Activated CD4-positive, alpha-beta T cell treated with anti-CD3 and anti-CD28 coated beads for 24 hours (primary cell): ENCODE measurements at regions not wholly inside any gene's neighbourhood (a gene's known extent, or its start where the extent isn't known, plus 50 kb on each side); places are given as distances from the start of the nearest gene placed in this dataset.
"Not testable (repeated sequence)": the region's sequence is repeated elsewhere in the genome, so short reads cannot be mapped to it uniquely, and the experiment has no call there.

Experiments
- DNase-seq, 2 donors: peaks; one replicate each; pipeline ENCODE4 v3.0.0-alpha.2; 2020; ENCODE audit warnings: low read depth in 2 of 2

GRCh38 chr3:150242220-150242936 is 165.7 kb upstream of the TSC22D2 start:
- no peak for DNase-seq

- DNase-seq = no peak
These were observed 167.2 kb upstream of the TSC22D2 start for GRCh38 chr3:150240891-150241290.

- no peak for DNase-seq
These were observed 168.3 kb upstream of the TSC22D2 start for GRCh38 chr3:150239766-150240165.

- DNase-seq = no peak
These were observed 169.0 kb upstream of the TSC22D2 start for GRCh38 chr3:150238995-150239619.

- DNase-seq = no peak
These were observed 169.9 kb upstream of the TSC22D2 start for GRCh38 chr3:150238048-150238802.

GRCh38 chr3:150237490-150237889 is 170.6 kb upstream of the TSC22D2 start:
- DNase-seq = no peak

GRCh38 chr3:150236316-150237082 is 171.6 kb upstream of the TSC22D2 start:
- no peak for DNase-seq

- DNase-seq = no peak
These were observed 172.3 kb upstream of the TSC22D2 start for GRCh38 chr3:150235799-150236198.

- DNase-seq = no peak
These were observed 175.1 kb upstream of the TSC22D2 start for GRCh38 chr3:150232992-150233451.

- no peak for DNase-seq
These were observed 178.1 kb upstream of the TSC22D2 start for GRCh38 chr3:150230037-150230436.

GRCh38 chr3:150228626-150229025 is 179.5 kb upstream of the TSC22D2 start:
- DNase-seq = not testable (repeated sequence)

- DNase-seq = peak; percentile 1 to 8
These were observed 180.3 kb upstream of the TSC22D2 start for GRCh38 chr3:150227839-150228238.

- DNase-seq = no peak
These were observed 182.1 kb upstream of the TSC22D2 start for GRCh38 chr3:150225986-150226385.

- no peak for DNase-seq
These were observed 184.5 kb upstream of the TSC22D2 start for GRCh38 chr3:150223558-150223957.

GRCh38 chr3:150222691-150223489 is 185.2 kb upstream of the TSC22D2 start:
- DNase-seq = no peak

GRCh38 chr3:150221904-150222523 is 186.1 kb upstream of the TSC22D2 start:
- no peak for DNase-seq

- no peak for DNase-seq
These were observed 187.3 kb upstream of the TSC22D2 start for GRCh38 chr3:150220799-150221198.

GRCh38 chr3:150220041-150220440 is 188.1 kb upstream of the TSC22D2 start:
- no peak for DNase-seq

- DNase-seq = no peak
These were observed 189.3 kb upstream of the TSC22D2 start for GRCh38 chr3:150218841-150219240.

GRCh38 chr3:150218236-150218635 is 189.9 kb upstream of the TSC22D2 start:
- DNase-seq = no peak

- no peak for DNase-seq
These were observed 190.4 kb upstream of the TSC22D2 start for GRCh38 chr3:150217691-150218090.
